HEK293T (cell line): ENCODE measurements at regions not wholly inside any gene's neighbourhood (a gene's known extent, or its start where the extent isn't known, plus 50 kb on each side); places are given as distances from the start of the nearest gene placed in this dataset.

Source experiments
- BHLHE40 ChIP-seq: fragments of 450-650 bp; IDR thresholded peaks from 2 replicates; pipeline ENCODE4 v1.6.1; 2016; ENCODE audit warnings: mild to moderate bottlenecking, moderate library complexity, borderline replicate concordance
- L3MBTL2 ChIP-seq: fragments of 450-650 bp; conservative IDR thresholded peaks from 2 replicates; pipeline ENCODE4 v1.6.1; 2016; ENCODE audit warnings: mild to moderate bottlenecking

GRCh38 chr2:144307711-144308110 is 212.2 kb downstream of the ZEB2 start:
- TF ChIP-seq L3MBTL2 (no peak), BHLHE40 (no peak)
